Osteoblast (primary cell): ENCODE measurements at regions not wholly inside any gene's neighbourhood (a gene's known extent, or its start where the extent isn't known, plus 50 kb on each side); places are given as distances from the start of the nearest gene placed in this dataset.

ENCODE experiments used
- DNase-seq: peaks from one replicate; pipeline ENCODE4 v3.0.0; 2011; ENCODE audit warnings: low spot score, mixed read lengths; ENCODE audit not compliant: insufficient read length; ENCODE audit errors: missing footprints
- H2AFZ ChIP-seq: 2 replicates; pipeline ENCODE4 v1.6.0; 2011; ENCODE audit warnings: mild to moderate bottlenecking, low read length
- H3K27ac ChIP-seq: 2 replicates; pipeline ENCODE4 v1.5.1; 2011; ENCODE audit warnings: mild to moderate bottlenecking, low read depth, low read length, moderate library complexity
- H3K27me3 ChIP-seq: 2 replicates; pipeline ENCODE4 v1.6.0; 2012; ENCODE audit warnings: mild to moderate bottlenecking, control low read depth, inconsistent platforms, low read length, moderate library complexity; ENCODE audit not compliant: insufficient read depth
- H3K36me3 ChIP-seq: 2 replicates; pipeline ENCODE4 v1.5.1; 2011; ENCODE audit warnings: mild to moderate bottlenecking, low read length, control low read depth, moderate library complexity; ENCODE audit not compliant: insufficient read depth
- H3K4me1 ChIP-seq: 2 replicates; pipeline ENCODE4 v1.5.1; 2011; ENCODE audit warnings: mild to moderate bottlenecking, low read length, control low read depth, moderate library complexity; ENCODE audit not compliant: insufficient read depth
- H3K4me2 ChIP-seq: 2 replicates; pipeline ENCODE4 v1.6.0; 2011; ENCODE audit warnings: mild to moderate bottlenecking, low read length; ENCODE audit not compliant: insufficient read depth
- H3K4me3 ChIP-seq: fragments of 200-600 bp; sonication (generic); 3 replicates; pipeline ENCODE4 v1.5.1; 2012; ENCODE audit warnings: mild to moderate bottlenecking, low read length, inconsistent platforms; ENCODE audit not compliant: insufficient read depth
- H3K79me2 ChIP-seq: 2 replicates; pipeline ENCODE4 v1.6.0; 2012; ENCODE audit warnings: mild to moderate bottlenecking, low read length, control low read depth, inconsistent platforms; ENCODE audit not compliant: insufficient read depth
- H3K9me3 ChIP-seq: 2 replicates; pipeline ENCODE4 v1.5.1; 2011; ENCODE audit warnings: low read depth, low read length, control low read depth
- H4K20me1 ChIP-seq: 2 replicates; pipeline ENCODE4 v1.6.0; 2012; ENCODE audit warnings: mild to moderate bottlenecking, low read length, control low read depth; ENCODE audit not compliant: insufficient read depth
- TF ChIP-seq, protein P1 (sequence below): IDR thresholded peaks from 2 replicates; pipeline ENCODE4 v1.5.1; 2011; ENCODE audit warnings: mild to moderate bottlenecking, low read depth, low read length, moderate library complexity; ENCODE audit errors: extremely low read depth

DNA sequence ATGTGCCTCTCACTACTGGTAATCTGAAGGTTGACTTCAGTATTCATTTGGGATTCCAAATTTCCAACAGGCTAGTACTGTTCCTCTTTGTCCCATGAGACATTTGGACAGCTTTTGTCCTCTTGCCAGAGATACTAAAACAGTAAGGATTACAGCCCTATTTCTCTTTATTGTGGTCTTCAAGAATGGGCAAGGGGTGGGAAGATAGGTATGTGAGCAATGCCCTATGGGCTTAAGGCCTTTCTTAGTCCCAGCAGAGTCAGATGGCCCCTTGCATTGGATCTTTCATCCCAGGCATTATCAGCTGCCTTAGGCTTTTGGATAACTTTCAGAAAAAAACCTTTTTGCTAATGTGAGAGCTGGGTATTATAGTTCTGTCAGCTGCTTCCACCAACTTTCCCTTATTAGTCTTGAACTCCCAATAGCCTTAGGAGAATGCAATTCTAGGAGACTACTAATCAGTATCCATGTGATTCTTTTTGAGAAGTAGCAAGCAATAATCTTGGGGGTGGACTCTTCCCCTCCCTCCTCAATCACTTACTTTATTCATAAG lies 361.1 kb upstream of the NUDT12 start:
- Histone ChIP-seq H3K36me3 (no peaks in the 10 kb centered on the region), H2AFZ (no peak overlapping the region), H4K20me1 (no peaks in the 10 kb centered on the region), H3K4me2 (no peak overlapping the region), H3K27ac (no peak overlapping the region), H3K79me2 (no peaks in the 10 kb centered on the region), H3K4me3 (no peak overlapping the region), H3K4me1 (peaks cover 8% of the 10 kb centered on the region), H3K9me3 (no peaks in the 10 kb centered on the region), H3K27me3 (no peaks in the 10 kb centered on the region)
- DNase-seq: no peak
- TF ChIP-seq, protein P1, sequence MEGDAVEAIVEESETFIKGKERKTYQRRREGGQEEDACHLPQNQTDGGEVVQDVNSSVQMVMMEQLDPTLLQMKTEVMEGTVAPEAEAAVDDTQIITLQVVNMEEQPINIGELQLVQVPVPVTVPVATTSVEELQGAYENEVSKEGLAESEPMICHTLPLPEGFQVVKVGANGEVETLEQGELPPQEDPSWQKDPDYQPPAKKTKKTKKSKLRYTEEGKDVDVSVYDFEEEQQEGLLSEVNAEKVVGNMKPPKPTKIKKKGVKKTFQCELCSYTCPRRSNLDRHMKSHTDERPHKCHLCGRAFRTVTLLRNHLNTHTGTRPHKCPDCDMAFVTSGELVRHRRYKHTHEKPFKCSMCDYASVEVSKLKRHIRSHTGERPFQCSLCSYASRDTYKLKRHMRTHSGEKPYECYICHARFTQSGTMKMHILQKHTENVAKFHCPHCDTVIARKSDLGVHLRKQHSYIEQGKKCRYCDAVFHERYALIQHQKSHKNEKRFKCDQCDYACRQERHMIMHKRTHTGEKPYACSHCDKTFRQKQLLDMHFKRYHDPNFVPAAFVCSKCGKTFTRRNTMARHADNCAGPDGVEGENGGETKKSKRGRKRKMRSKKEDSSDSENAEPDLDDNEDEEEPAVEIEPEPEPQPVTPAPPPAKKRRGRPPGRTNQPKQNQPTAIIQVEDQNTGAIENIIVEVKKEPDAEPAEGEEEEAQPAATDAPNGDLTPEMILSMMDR: no peak

DNA sequence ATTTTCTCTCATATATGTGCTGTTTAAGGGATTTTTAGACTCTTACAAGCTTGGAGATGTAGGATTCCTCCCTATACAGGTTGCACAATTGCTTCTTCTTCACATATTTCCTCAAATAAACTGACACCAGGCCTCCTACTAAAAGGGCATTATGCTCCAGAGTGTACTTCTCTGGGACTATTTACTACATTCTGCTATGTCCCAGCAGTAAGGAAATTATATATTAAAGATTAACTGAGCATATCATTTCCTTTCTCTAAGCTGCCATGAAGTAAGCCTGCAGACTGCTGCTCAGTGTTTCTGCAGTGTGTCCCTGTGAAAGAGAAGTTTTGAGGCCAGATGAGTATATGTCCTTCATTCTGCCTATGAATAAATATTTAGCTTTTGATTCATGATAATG lies 356.9 kb upstream of the NUDT12 start:
- Histone ChIP-seq H3K27ac (peak overlapping the region; percentile 20), H3K27me3 (no peaks in the 10 kb centered on the region), H3K4me1 (peaks cover 14% of the 10 kb centered on the region), H4K20me1 (no peaks in the 10 kb centered on the region), H3K4me3 (no peak overlapping the region), H3K36me3 (no peaks in the 10 kb centered on the region), H3K4me2 (no peak overlapping the region), H3K79me2 (no peaks in the 10 kb centered on the region), H2AFZ (peak overlapping the region; percentile 52), H3K9me3 (no peaks in the 10 kb centered on the region)
- no peak for DNase-seq
- TF ChIP-seq, protein P1: no peak

DNA sequence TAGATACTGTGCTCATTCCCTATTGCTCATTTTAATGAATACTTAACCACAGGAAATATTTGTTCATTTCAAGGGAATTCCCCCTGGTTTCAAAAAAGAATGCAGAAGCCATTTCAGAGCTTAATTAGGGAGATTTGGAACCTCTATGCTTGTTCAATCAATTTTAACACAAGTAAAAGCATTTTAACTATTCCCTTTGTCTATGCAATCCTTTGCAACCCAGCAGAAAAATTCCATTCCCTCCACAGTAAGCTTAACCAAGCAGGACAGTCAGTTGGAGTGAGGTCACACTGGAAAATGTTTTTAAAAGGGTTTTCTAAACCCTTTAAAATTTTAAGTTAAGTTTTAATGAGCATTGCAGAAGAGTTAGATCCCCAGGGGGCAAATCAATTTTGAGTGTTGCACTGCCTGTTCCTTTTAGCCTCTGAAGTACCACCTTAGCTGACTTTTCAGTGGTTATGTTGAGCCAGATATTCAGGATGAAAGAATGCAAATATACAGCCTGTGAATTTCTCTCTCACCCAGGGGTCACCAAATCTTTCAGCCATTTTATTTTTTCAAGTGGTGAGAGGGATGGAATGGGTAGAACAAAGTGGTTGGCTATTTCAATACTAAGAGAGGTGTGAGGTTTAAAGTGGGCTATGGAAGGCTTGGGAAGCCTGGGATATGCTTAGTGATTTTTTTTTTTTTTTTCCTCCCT lies 356.2 kb upstream of the NUDT12 start:
- H3K79me2 ChIP-seq: no peaks in the 10 kb centered on the region
- H4K20me1 ChIP-seq: no peaks in the 10 kb centered on the region
- H3K4me3 ChIP-seq: no peak overlapping the region
- peak overlapping the region; percentile 52 for H2AFZ ChIP-seq
- no peaks in the 10 kb centered on the region for H3K36me3 ChIP-seq
- TF ChIP-seq, protein P1: no peak
- no peak overlapping the region for H3K4me2 ChIP-seq
- H3K9me3 ChIP-seq: no peaks in the 10 kb centered on the region
- peaks cover 14% of the 10 kb centered on the region for H3K4me1 ChIP-seq
- H3K27me3 ChIP-seq: no peaks in the 10 kb centered on the region
- peak overlapping the region; percentile 20 for H3K27ac ChIP-seq
- no peak for DNase-seq

DNA sequence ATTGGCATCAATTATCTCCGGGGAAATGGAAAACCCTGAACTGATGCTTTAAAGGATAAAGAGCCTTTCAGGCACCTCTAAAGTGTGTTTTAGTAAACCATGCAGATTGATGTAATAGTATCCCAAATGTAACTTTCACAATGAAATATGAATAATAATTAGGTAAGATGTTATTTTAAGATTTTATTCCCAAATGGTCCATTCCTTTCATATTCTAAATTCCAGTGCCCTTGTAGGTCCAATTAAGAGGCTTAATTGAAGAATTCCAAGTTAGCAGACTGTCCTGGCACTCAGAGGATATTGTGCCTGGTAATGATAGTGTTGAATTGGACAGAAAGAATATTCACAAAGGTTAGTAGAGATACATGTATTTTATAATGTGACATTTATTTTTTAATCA lies 352.5 kb upstream of the NUDT12 start:
- H3K79me2 ChIP-seq: no peaks in the 10 kb centered on the region
- H3K27ac ChIP-seq: no peak overlapping the region
- H3K4me2 ChIP-seq: no peak overlapping the region
- H3K27me3 ChIP-seq: no peaks in the 10 kb centered on the region
- H3K4me1 ChIP-seq: peaks cover 14% of the 10 kb centered on the region
- DNase-seq: no peak
- no peaks in the 10 kb centered on the region for H3K9me3 ChIP-seq
- no peaks in the 10 kb centered on the region for H4K20me1 ChIP-seq
- no peak overlapping the region for H3K4me3 ChIP-seq
- H3K36me3 ChIP-seq: no peaks in the 10 kb centered on the region
- no peak overlapping the region for H2AFZ ChIP-seq
- TF ChIP-seq, protein P1: no peak
